ENCODE measurements at regions not wholly inside any gene's neighbourhood (a gene's known extent, or its start where the extent isn't known, plus 50 kb on each side); places are given as distances from the start of the nearest gene placed in this dataset.

GRCh38 chr4:37765741-37766140 lies 60.7 kb upstream of the PGM2 start:
- Mint-ChIP-seq H3K9me3 (no peaks in the 10 kb centered on the region), H3K27ac (no peak overlapping the region), H3K4me3 (no peak overlapping the region), H3K36me3 (ENCODE audit: low read depth) (no peaks in the 10 kb centered on the region), H3K4me1 (peaks cover 2% of the 10 kb centered on the region), H3K27me3 (no peaks in the 10 kb centered on the region)
- intact Hi-C loops (cut with micrococcal nuclease), result no loop called here
- POLR2A ChIA-PET, result interaction anchor here (1.0 kb wide), 1 partner anchor 83 kb away, joined by 3 read pairs; no protein-coding TSS in a partner anchor
- TF ChIP-seq CTCF (IDR thresholded peaks at IDR 0.05), result no peak
- DNase-seq (no peak), ATAC-seq (ENCODE audit: low read depth) (no peak)
- CTCF ChIA-PET, result no interaction called here

DNA sequence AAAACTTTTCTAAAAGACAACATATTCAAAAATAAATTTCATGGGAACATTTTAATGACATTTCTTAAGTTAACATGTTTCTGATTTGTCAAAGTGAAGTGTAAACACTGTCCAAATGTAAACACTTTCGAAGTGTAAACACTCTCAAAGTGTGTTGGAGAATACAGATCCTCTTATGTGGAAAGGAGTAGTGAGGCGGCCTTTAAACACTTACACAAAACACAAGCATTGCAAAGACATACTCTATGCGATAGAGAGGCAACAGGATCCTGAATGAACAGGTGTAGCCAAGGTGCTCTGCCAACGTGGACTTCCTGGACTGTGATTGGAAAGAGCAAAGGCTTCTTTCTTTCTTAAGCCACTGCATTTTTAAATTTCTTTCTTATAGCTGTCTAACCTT lies 62.7 kb upstream of the PGM2 start:
- DNase-seq (no peak), ATAC-seq (ENCODE audit: low read depth) (no peak)
- Mint-ChIP-seq H3K4me3 (no peak overlapping the region), H3K9me3 (no peaks in the 10 kb centered on the region), H3K27me3 (no peaks in the 10 kb centered on the region), H3K4me1 (peaks cover 2% of the 10 kb centered on the region), H3K36me3 (ENCODE audit: low read depth) (no peaks in the 10 kb centered on the region), H3K27ac (no peak overlapping the region)
- intact Hi-C loops (cut with micrococcal nuclease), result no loop called here
- CTCF ChIA-PET, result no interaction called here
- POLR2A ChIA-PET, result no interaction called here
- TF ChIP-seq CTCF (IDR thresholded peaks at IDR 0.05), result no peak

GRCh38 chr4:37762991-37763368 lies 63.5 kb upstream of the PGM2 start:
- DNase-seq, result no peak
- ChIA-PET POLR2A (interaction anchor here (0.7 kb wide), 1 partner anchor 924 kb away, joined by 7 read pairs; no protein-coding TSS in a partner anchor), CTCF (no interaction called here)
- H3K4me3 Mint-ChIP-seq, result no peak overlapping the region
- H3K27me3 Mint-ChIP-seq, result no peaks in the 10 kb centered on the region
- no peaks in the 10 kb centered on the region for H3K9me3 Mint-ChIP-seq
- ATAC-seq (ENCODE audit: low read depth), result no peak
- intact Hi-C loops (cut with micrococcal nuclease), result no loop called here
- no peak overlapping the region for H3K27ac Mint-ChIP-seq
- H3K4me1 Mint-ChIP-seq, result peaks cover 10% of the 10 kb centered on the region
- no peak for TF ChIP-seq CTCF (IDR thresholded peaks at IDR 0.05)
- no peaks in the 10 kb centered on the region for H3K36me3 Mint-ChIP-seq (ENCODE audit: low read depth)

DNA sequence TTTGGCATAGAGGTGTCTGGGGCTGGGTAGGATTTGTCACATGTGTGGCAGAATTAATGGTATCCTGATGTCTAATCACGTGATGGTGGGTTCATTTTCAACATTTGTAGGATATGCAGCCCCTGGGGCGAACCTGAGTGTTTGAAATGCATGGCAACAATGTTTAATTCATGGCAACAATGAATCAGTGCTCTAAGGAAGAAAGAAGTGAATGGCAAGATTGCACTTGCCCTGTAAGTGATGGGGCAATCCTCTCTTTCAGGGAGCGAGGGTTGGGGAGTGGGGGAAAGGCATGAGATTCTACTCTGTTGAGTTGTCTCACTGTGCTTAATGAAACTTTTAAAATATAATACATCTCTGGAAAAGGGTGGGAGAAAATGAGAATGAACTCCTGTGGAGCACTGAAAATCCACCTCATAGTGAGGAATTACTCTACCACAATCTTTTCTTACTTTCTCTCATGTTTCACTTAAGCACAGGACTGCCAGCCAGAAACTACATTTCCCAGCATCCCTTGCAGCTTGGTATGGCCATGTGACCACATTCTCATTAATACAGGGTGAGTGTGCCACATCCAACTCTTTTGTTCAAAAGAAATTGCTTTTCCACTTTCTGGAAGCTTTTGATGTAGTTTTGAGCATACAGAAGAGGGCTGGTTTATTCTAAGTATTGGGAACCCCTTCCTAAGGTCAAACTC lies 64.0 kb upstream of the PGM2 start:
- ChIA-PET CTCF (no interaction called here), POLR2A (interaction anchor here (0.7 kb wide), 1 partner anchor 924 kb away, joined by 7 read pairs; no protein-coding TSS in a partner anchor)
- DNase-seq (no peak), ATAC-seq (ENCODE audit: low read depth) (no peak)
- TF ChIP-seq CTCF (IDR thresholded peaks at IDR 0.05), result no peak
- intact Hi-C loops (cut with micrococcal nuclease), result no loop called here
- Mint-ChIP-seq H3K27ac (no peak overlapping the region), H3K4me3 (no peak overlapping the region), H3K27me3 (no peaks in the 10 kb centered on the region), H3K4me1 (peaks cover 15% of the 10 kb centered on the region), H3K9me3 (no peaks in the 10 kb centered on the region), H3K36me3 (ENCODE audit: low read depth) (no peaks in the 10 kb centered on the region)

DNA sequence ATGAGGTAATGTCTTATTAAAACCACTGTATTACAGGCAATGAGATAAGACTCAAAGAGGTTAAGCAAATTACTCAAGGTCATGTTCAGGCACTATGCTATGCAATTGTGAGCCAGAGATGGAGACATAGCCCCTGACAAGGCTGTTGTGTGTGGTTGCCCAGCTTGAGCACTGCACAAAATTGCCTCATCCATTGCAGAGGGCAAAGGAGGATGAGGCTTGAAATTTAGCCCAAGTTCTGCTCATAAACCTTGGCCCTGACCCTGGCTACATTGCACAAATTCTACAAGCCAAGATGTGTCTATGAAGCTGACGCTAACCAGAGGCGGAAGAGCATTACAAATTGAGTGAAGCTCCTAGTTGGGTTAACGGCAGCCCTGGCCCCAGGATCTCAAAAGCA lies 65.6 kb upstream of the PGM2 start:
- no peak for ATAC-seq (ENCODE audit: low read depth)
- TF ChIP-seq CTCF (IDR thresholded peaks at IDR 0.05), result no peak
- no peak for DNase-seq
- intact Hi-C loops (cut with micrococcal nuclease), result no loop called here
- Mint-ChIP-seq H3K4me3 (no peak overlapping the region), H3K27ac (no peak overlapping the region), H3K27me3 (no peaks in the 10 kb centered on the region), H3K4me1 (peaks cover 27% of the 10 kb centered on the region), H3K9me3 (no peaks in the 10 kb centered on the region), H3K36me3 (ENCODE audit: low read depth) (no peaks in the 10 kb centered on the region)
- CTCF ChIA-PET, result no interaction called here
- POLR2A ChIA-PET, result no interaction called here

All from activated B cell treated with CpG ODN at 0.5 μM for 24 hours (primary cell).